Liver (tissue), 8 donors: ENCODE measurements at regions not wholly inside any gene's neighbourhood (a gene's known extent, or its start where the extent isn't known, plus 50 kb on each side); places are given as distances from the start of the nearest gene placed in this dataset.

Experiments
- DNase-seq: peaks from one replicate; pipeline ENCODE4 v3.0.0-alpha.2; 2017; ENCODE audit warnings: low spot score
- H3K27ac ChIP-seq, 2 donors: one replicate each; pipeline ENCODE4 v1.7.0; 2013; ENCODE audit warnings: inconsistent platforms in 2 of 2, low read length in 2 of 2, control low read depth in 1 of 2, low read depth in 1 of 2, mild to moderate bottlenecking in 1 of 2
- H3K27me3 ChIP-seq, 4 donors: one replicate each; pipeline versions ENCODE4 v1.6.1 to v1.7.0; 2013; ENCODE audit warnings: low read length in 3 of 4, inconsistent platforms in 1 of 4, mild to moderate bottlenecking in 1 of 4, moderate library complexity in 1 of 4; ENCODE audit not compliant: control insufficient read depth in 4 of 4, insufficient read depth in 4 of 4
- H3K36me3 ChIP-seq, 4 donors: one replicate each; pipeline versions ENCODE4 v1.6.1 to v1.7.0; 2013; ENCODE audit warnings: low read length in 3 of 4, mild to moderate bottlenecking in 3 of 4, low read depth in 1 of 4, moderate library complexity in 1 of 4; ENCODE audit not compliant: control insufficient read depth in 4 of 4, insufficient read depth in 3 of 4
- H3K4me1 ChIP-seq, 4 donors: one replicate each; pipeline versions ENCODE4 v1.6.1 to v1.7.0; 2013; ENCODE audit warnings: low read length in 3 of 4, mild to moderate bottlenecking in 3 of 4, moderate library complexity in 1 of 4; ENCODE audit not compliant: control insufficient read depth in 4 of 4, insufficient read depth in 4 of 4
- H3K4me3 ChIP-seq, 3 donors: one replicate each; pipeline versions ENCODE4 v1.6.1 to v1.7.0; 2013; ENCODE audit warnings: low read length in 3 of 3, control low read depth in 1 of 3, low read depth in 1 of 3, mild to moderate bottlenecking in 1 of 3
- H3K9ac ChIP-seq, 2 donors: one replicate each; pipeline ENCODE4 v1.7.0; 2013; ENCODE audit warnings: low read length in 2 of 2, mild to moderate bottlenecking in 2 of 2, moderate library complexity in 2 of 2, control low read depth in 1 of 2, low read depth in 1 of 2
- H3K9me3 ChIP-seq, 4 donors: one replicate each; pipeline versions ENCODE4 v1.6.1 to v1.7.0; 2013; ENCODE audit warnings: low read length in 3 of 4; ENCODE audit not compliant: control insufficient read depth in 4 of 4
- ATF3 ChIP-seq: IDR thresholded peaks from 2 replicates; pipeline ENCODE4 v1.6.1; 2016; ENCODE audit warnings: antibody characterized with exemption
- CTCF ChIP-seq: fragments of 150-350 bp; IDR thresholded peaks from 2 replicates; pipeline ENCODE4 v1.5.1; 2017; ENCODE audit warnings: improper control_type of control experiment, low read depth, low read length; ENCODE audit not compliant: missing input control
- FOXA1 ChIP-seq: IDR thresholded peaks from 2 replicates; pipeline ENCODE4 v1.6.1; 2016; ENCODE audit warnings: antibody characterized with exemption
- GABPA ChIP-seq, 2 donors: IDR thresholded peaks in 1 of 2; conservative IDR thresholded peaks in 1 of 2; 2 replicates each; pipeline ENCODE4 v1.6.1; 2016; ENCODE audit warnings: antibody characterized with exemption in 2 of 2, mild to moderate bottlenecking in 1 of 2, moderate library complexity in 1 of 2
- HNF4A ChIP-seq, 2 donors: conservative IDR thresholded peaks; 2 replicates each; pipeline ENCODE4 v1.6.1; 2016; ENCODE audit warnings: antibody characterized with exemption in 2 of 2, mild to moderate bottlenecking in 2 of 2
- HNF4G ChIP-seq: IDR thresholded peaks from 2 replicates; pipeline ENCODE4 v1.6.1; 2016; ENCODE audit warnings: antibody characterized with exemption
- JUND ChIP-seq, 2 donors: IDR thresholded peaks; 2 replicates each; pipeline ENCODE4 v1.6.1; 2016; ENCODE audit warnings: antibody characterized with exemption in 2 of 2
- NR2F2 ChIP-seq: IDR thresholded peaks from 2 replicates; pipeline ENCODE4 v1.6.1; 2016; ENCODE audit warnings: antibody characterized with exemption
- RAD21 ChIP-seq, 2 donors: IDR thresholded peaks; 2 replicates each; pipeline ENCODE4 v1.6.1; 2016; ENCODE audit warnings: antibody characterized with exemption in 2 of 2, mild to moderate bottlenecking in 2 of 2
- REST ChIP-seq: IDR thresholded peaks from 2 replicates; pipeline ENCODE4 v1.6.1; 2016; ENCODE audit warnings: antibody characterized with exemption, mild to moderate bottlenecking
- SP1 ChIP-seq: IDR thresholded peaks from 2 replicates; pipeline ENCODE4 v1.6.1; 2018; ENCODE audit warnings: antibody characterized with exemption, mild to moderate bottlenecking
- TAF1 ChIP-seq: conservative IDR thresholded peaks from 2 replicates; pipeline ENCODE4 v1.6.1; 2016; ENCODE audit warnings: antibody characterized with exemption, mild to moderate bottlenecking
- WGBS: extraction: QIAGEN DNeasy Blood & Tissue Kit; methylation state at CpG from one replicate; pipeline ENCODE4 v1.1.7; 2013; 5-methylcytosine and 5-hydroxymethylcytosine counted together
- TF ChIP-seq, protein P1 (sequence below): IDR thresholded peaks from 2 replicates; pipeline ENCODE4 v1.6.1; 2016; ENCODE audit warnings: antibody characterized with exemption
- donor health status: healthy.
- donor health status: healthy.
- donor health status: healthy.
- donor health status: healthy.
- donor health status: healthy.

DNA sequence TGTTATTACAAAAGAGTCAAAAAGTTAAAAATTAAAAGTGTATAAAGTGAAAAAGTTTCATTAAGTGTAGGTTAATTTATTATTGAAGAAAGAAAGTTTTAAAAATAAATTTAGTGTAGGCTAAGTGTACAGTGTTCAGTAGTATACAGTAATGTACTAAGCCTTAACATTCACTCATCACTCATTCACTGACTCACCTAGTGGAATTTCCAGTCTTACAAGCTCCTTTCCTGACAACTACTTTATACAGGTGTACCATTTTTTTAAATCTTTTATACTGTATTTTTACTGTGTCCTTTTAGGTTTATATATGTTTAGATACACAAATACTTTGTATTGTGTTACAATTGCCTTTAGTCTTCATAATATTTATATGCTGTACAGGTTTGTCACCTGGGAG lies 530.2 kb upstream of the FAM174A start:
- H3K9me3 ChIP-seq = no peaks in the 10 kb centered on the region
- H3K36me3 ChIP-seq = no peaks in the 10 kb centered on the region
- H3K27me3 ChIP-seq = no peaks in the 10 kb centered on the region
- DNase-seq = no peak
- no peak overlapping the region for H3K27ac ChIP-seq
- TF ChIP-seq TAF1 (no peak), HNF4A (conservative IDR thresholded peaks at IDR 0.05) (no peak), REST (no peak), FOXA1 (no peak)
- H3K4me1 ChIP-seq = no peaks in the 10 kb centered on the region
- no peak overlapping the region for H3K9ac ChIP-seq
- H3K4me3 ChIP-seq = no peak overlapping the region

- no peak overlapping the region for H3K9ac ChIP-seq
- no peak overlapping the region for H3K27ac ChIP-seq
- no peak overlapping the region for H3K4me3 ChIP-seq
- WGBS = 44% methylated on average over 2 of the region's 2 CpGs
- H3K36me3 ChIP-seq = no peaks in the 10 kb centered on the region
- no peaks in the 10 kb centered on the region for H3K27me3 ChIP-seq
- no peak for DNase-seq
- TF ChIP-seq, protein P1, sequence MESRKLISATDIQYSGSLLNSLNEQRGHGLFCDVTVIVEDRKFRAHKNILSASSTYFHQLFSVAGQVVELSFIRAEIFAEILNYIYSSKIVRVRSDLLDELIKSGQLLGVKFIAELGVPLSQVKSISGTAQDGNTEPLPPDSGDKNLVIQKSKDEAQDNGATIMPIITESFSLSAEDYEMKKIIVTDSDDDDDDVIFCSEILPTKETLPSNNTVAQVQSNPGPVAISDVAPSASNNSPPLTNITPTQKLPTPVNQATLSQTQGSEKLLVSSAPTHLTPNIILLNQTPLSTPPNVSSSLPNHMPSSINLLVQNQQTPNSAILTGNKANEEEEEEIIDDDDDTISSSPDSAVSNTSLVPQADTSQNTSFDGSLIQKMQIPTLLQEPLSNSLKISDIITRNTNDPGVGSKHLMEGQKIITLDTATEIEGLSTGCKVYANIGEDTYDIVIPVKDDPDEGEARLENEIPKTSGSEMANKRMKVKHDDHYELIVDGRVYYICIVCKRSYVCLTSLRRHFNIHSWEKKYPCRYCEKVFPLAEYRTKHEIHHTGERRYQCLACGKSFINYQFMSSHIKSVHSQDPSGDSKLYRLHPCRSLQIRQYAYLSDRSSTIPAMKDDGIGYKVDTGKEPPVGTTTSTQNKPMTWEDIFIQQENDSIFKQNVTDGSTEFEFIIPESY = no peak
- TF ChIP-seq NR2F2 (no peak), FOXA1 (no peak), HNF4A (conservative IDR thresholded peaks at IDR 0.05) (no peak), JUND (IDR thresholded peaks at IDR 0.05) (no peak), ATF3 (no peak), GABPA (IDR thresholded peaks at IDR 0.05 in 1 of 2, conservative IDR thresholded peaks at IDR 0.05 in 1 of 2) (no peak), HNF4G (no peak), CTCF (no peak), REST (no peak), SP1 (no peak), RAD21 (IDR thresholded peaks at IDR 0.05) (no peak)
- peaks cover 0 to 4% (median 0%) of the 10 kb centered on the region in 4 donors for H3K9me3 ChIP-seq
- H3K4me1 ChIP-seq = no peaks in the 10 kb centered on the region
Observed at GRCh38 chr5:99998319-99998718, 536.9 kb upstream of the FAM174A start.
